GM23338 (cell line): ENCODE measurements at regions not wholly inside any gene's neighbourhood (a gene's known extent, or its start where the extent isn't known, plus 50 kb on each side); places are given as distances from the start of the nearest gene placed in this dataset.

Experiments
- ATAC-seq: fragments of 200-7000 bp; cut with Tn5 transposase; 3 replicates; pipeline ENCODE4 v1.9.1; 2020
- DNase-seq: peaks from one replicate; pipeline ENCODE4 v3.0.0-alpha.2; 2015; ENCODE audit warnings: low spot score
- H2AFZ ChIP-seq: fragments of 200-600 bp; sonication (generic); 2 replicates; pipeline ENCODE4 v1.8.0; 2016; ENCODE audit warnings: antibody characterized with exemption, mild to moderate bottlenecking, moderate library complexity
- H3F3A ChIP-seq: fragments of 200-600 bp; sonication (generic); replicated peaks from 2 replicates; pipeline ENCODE4 v1.8.0; 2017; ENCODE audit warnings: antibody characterized with exemption, mixed run types, low read depth
- H3K27ac ChIP-seq: fragments of 200-600 bp; sonication (generic); 2 replicates; pipeline ENCODE4 v1.6.1; 2016; ENCODE audit warnings: low read depth
- H3K27me3 ChIP-seq: fragments of 200-600 bp; sonication (generic); 2 replicates; pipeline ENCODE4 v1.8.0; 2016; ENCODE audit warnings: mild to moderate bottlenecking, mixed run types, moderate library complexity; ENCODE audit not compliant: insufficient read depth
- H3K36me3 ChIP-seq: fragments of 200-600 bp; sonication (generic); 2 replicates; pipeline ENCODE4 v1.8.0; 2016; ENCODE audit warnings: mild to moderate bottlenecking; ENCODE audit not compliant: insufficient read depth
- H3K4me1 ChIP-seq: fragments of 200-600 bp; sonication (generic); 2 replicates; pipeline ENCODE4 v1.8.0; 2016; ENCODE audit warnings: mild to moderate bottlenecking, moderate library complexity; ENCODE audit not compliant: insufficient read depth
- H3K4me2 ChIP-seq: fragments of 200-600 bp; sonication (generic); 2 replicates; pipeline ENCODE4 v1.7.1; 2017; ENCODE audit warnings: mixed run types
- H3K4me3 ChIP-seq: fragments of 200-600 bp; sonication (generic); 2 replicates; pipeline ENCODE4 v1.6.1; 2016; ENCODE audit warnings: mixed run types
- H3K79me2 ChIP-seq: fragments of 200-600 bp; sonication (generic); replicated peaks from 2 replicates; pipeline ENCODE4 v1.8.0; 2017; ENCODE audit warnings: mild to moderate bottlenecking; ENCODE audit not compliant: insufficient read depth
- H3K9me2 ChIP-seq: fragments of 200-600 bp; sonication (generic); 2 replicates; pipeline ENCODE4 v1.8.0; 2017; ENCODE audit not compliant: insufficient read depth
- H4K20me1 ChIP-seq: fragments of 200-600 bp; sonication (generic); replicated peaks from 2 replicates; pipeline ENCODE4 v1.8.0; 2017; ENCODE audit warnings: mild to moderate bottlenecking; ENCODE audit not compliant: insufficient read depth
- H3K27ac Mint-ChIP-seq: 2 replicates; pipeline ENCODE4 v1.8.0; 2020; ENCODE audit warnings: inconsistent platforms, mild to moderate bottlenecking, moderate library complexity, mixed read lengths
- H3K27me3 Mint-ChIP-seq: 3 replicates; pipeline ENCODE4 v1.8.0; 2022; ENCODE audit warnings: low read depth, mild to moderate bottlenecking, moderate library complexity, mixed read lengths, inconsistent platforms; ENCODE audit not compliant: insufficient read depth, poor library complexity
- H3K36me3 Mint-ChIP-seq: 3 replicates; pipeline ENCODE4 v1.8.0; 2021; ENCODE audit warnings: low read depth, mild to moderate bottlenecking, inconsistent platforms, moderate library complexity, mixed read lengths
- H3K4me1 Mint-ChIP-seq: 3 replicates; pipeline ENCODE4 v1.8.0; 2020; ENCODE audit warnings: mild to moderate bottlenecking, inconsistent platforms, mixed read lengths
- H3K4me3 Mint-ChIP-seq: 3 replicates; pipeline ENCODE4 v1.8.0; 2021; ENCODE audit warnings: moderate library complexity, mild to moderate bottlenecking, inconsistent platforms, mixed read lengths
- H3K9me3 Mint-ChIP-seq: 3 replicates; pipeline ENCODE4 v1.8.0; 2020; ENCODE audit warnings: moderate library complexity, mild to moderate bottlenecking, inconsistent platforms, mixed read lengths
- CREB1 ChIP-seq: fragments of 250-450 bp; sonication (Bioruptor Pico); IDR thresholded peaks from 2 replicates; pipeline ENCODE4 v1.5.0; 2020; ENCODE audit warnings: low read depth, mild to moderate bottlenecking, moderate library complexity
- CTCF ChIP-seq, 2 experiments: fragments of 200-600 bp in 1 of 2; sonication (generic) in 1 of 2; conservative IDR thresholded peaks; 2 replicates each; pipeline versions ENCODE4 v1.5.1 to v1.6.1; 2016 to 2017; ENCODE audit warnings: antibody characterized with exemption in 2 of 2, low read depth in 2 of 2, mild to moderate bottlenecking in 2 of 2, moderate library complexity in 1 of 2
- ETS1 ChIP-seq: IDR thresholded peaks from 2 replicates; pipeline ENCODE4 v1.6.1; 2016; ENCODE audit warnings: antibody characterized with exemption
- EZH2 ChIP-seq: fragments of 200-600 bp; sonication (generic); IDR thresholded peaks from one replicate; pipeline ENCODE4 v1.8.0; 2017; ENCODE audit warnings: antibody characterized with exemption, mild to moderate bottlenecking, low read depth; ENCODE audit not compliant: unreplicated experiment
- EZH2phosphoT487 ChIP-seq: fragments of 200-600 bp; sonication (generic); IDR thresholded peaks from one replicate; pipeline ENCODE4 v1.8.1; 2018; ENCODE audit warnings: antibody characterized with exemption; ENCODE audit not compliant: unreplicated experiment
- JUNB ChIP-seq: IDR thresholded peaks from one replicate; pipeline ENCODE4 v1.6.1; 2016; ENCODE audit warnings: antibody characterized with exemption; ENCODE audit not compliant: unreplicated experiment
- NANOG ChIP-seq: IDR thresholded peaks from 2 replicates; pipeline ENCODE4 v1.6.1; 2016; ENCODE audit warnings: antibody characterized with exemption, borderline replicate concordance
- POLR2AphosphoS5 ChIP-seq: IDR thresholded peaks from 2 replicates; pipeline ENCODE4 v1.6.1; 2016; ENCODE audit warnings: antibody characterized with exemption, low read depth
- REST ChIP-seq: IDR thresholded peaks from one replicate; pipeline ENCODE4 v1.6.1; 2018; ENCODE audit warnings: antibody characterized with exemption; ENCODE audit not compliant: unreplicated experiment
- STAT1 ChIP-seq: IDR thresholded peaks from one replicate; pipeline ENCODE4 v1.6.1; 2016; ENCODE audit warnings: antibody characterized with exemption; ENCODE audit not compliant: unreplicated experiment
- ZNF114 ChIP-seq: fragments of 250-450 bp; sonication (Bioruptor Pico); IDR thresholded peaks from 2 replicates; pipeline ENCODE4 v1.5.0; 2020; ENCODE audit warnings: mild to moderate bottlenecking, moderate library complexity
- ZNF331 ChIP-seq: fragments of 250-450 bp; sonication (Bioruptor Pico); IDR thresholded peaks from 2 replicates; pipeline ENCODE4 v1.5.0; 2020; ENCODE audit warnings: low read depth, mild to moderate bottlenecking, moderate library complexity
- ZNF462 ChIP-seq: fragments of 250-450 bp; sonication (Bioruptor Pico); IDR thresholded peaks from 2 replicates; pipeline ENCODE4 v1.5.0; 2020; ENCODE audit warnings: mild to moderate bottlenecking, moderate library complexity

DNA sequence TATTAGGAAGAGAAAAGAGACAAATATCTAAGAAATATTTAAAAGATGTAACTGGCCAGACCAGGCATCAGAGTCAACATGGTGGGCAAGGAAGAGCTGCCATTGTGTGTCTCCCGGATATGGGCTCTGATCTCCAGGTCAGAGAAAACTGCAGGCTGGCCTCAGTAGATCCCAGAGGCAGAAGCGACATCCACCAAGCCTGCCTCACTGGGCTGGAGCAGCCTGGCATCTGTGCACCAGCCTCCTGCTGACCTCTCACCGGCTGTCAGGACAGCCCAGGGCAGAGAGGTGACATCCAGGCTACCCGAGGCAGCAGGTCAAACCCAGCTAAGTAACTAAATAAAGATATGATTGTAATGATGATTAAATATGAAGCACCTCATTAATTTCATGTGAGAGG lies 162.8 kb upstream of the TNRC6C start:
- Mint-ChIP-seq H3K27ac (no peak overlapping the region), H3K4me1 (peaks cover 35% of the 10 kb centered on the region), H3K36me3 (no peaks in the 10 kb centered on the region), H3K4me3 (no peak overlapping the region), H3K9me3 (no peaks in the 10 kb centered on the region), H3K27me3 (peaks cover 40% of the 10 kb centered on the region)
- no peak for ATAC-seq
- no peak overlapping the region for H3K27ac ChIP-seq
- no peak overlapping the region for H3K4me3 ChIP-seq
- no peak for TF ChIP-seq CREB1
- TF ChIP-seq JUNB, result no peak
- TF ChIP-seq EZH2phosphoT487, result no peak
- no peak for TF ChIP-seq ZNF114
- no peak for TF ChIP-seq ZNF462 (CRISPR knock-in tag)
- no peak for TF ChIP-seq CTCF (conservative IDR thresholded peaks at IDR 0.05; ENCODE audit: low read depth in 2 of 2)
- no peak for TF ChIP-seq NANOG
- TF ChIP-seq ETS1, result no peak
- no peak for TF ChIP-seq POLR2AphosphoS5
- TF ChIP-seq STAT1, result no peak
- TF ChIP-seq REST, result no peak
- TF ChIP-seq EZH2, result no peak
- no peak for TF ChIP-seq ZNF331 (CRISPR knock-in tag)
- no peak overlapping the region for H3K4me2 ChIP-seq
- H4K20me1 ChIP-seq, result no peaks in the 10 kb centered on the region
- H3K9me2 ChIP-seq, result no peaks in the 10 kb centered on the region
- DNase-seq, result no peak
- peaks cover 20% of the 10 kb centered on the region for H3K4me1 ChIP-seq
- H2AFZ ChIP-seq, result no peak overlapping the region
- no peaks in the 10 kb centered on the region for H3F3A ChIP-seq
- no peaks in the 10 kb centered on the region for H3K79me2 ChIP-seq
- H3K36me3 ChIP-seq, result no peaks in the 10 kb centered on the region
- peaks cover 20% of the 10 kb centered on the region for H3K27me3 ChIP-seq
